VCaP (cell line): ENCODE measurements at regions not wholly inside any gene's neighbourhood (a gene's known extent, or its start where the extent isn't known, plus 50 kb on each side); places are given as distances from the start of the nearest gene placed in this dataset.
"Not testable (repeated sequence)": the region's sequence is repeated elsewhere in the genome, so short reads cannot be mapped to it uniquely, and the experiment has no call there.

ENCODE experiments used
- H3K27ac ChIP-seq: fragments of 450-650 bp; 2 replicates; pipeline ENCODE4 v1.5.1; 2017
- CTCF ChIP-seq: fragments of 450-650 bp; conservative IDR thresholded peaks from 2 replicates; pipeline ENCODE4 v1.5.1; 2017; ENCODE audit warnings: mild to moderate bottlenecking, moderate library complexity

GRCh38 chr1:25171013-25171412 lies 61.3 kb downstream of the SYF2 start:
- not testable (repeated sequence) for H3K27ac ChIP-seq

- H3K27ac ChIP-seq: no peak overlapping the region
- no peak for TF ChIP-seq CTCF
Observed at GRCh38 chr1:25170439-25170838, 61.9 kb downstream of the SYF2 start.

GRCh38 chr1:25169610-25170009 lies 62.7 kb downstream of the SYF2 start:
- TF ChIP-seq CTCF: no peak
- no peak overlapping the region for H3K27ac ChIP-seq

GRCh38 chr1:25169168-25169567 lies 63.1 kb downstream of the SYF2 start:
- no peak for TF ChIP-seq CTCF
- H3K27ac ChIP-seq: peak overlapping the region; percentile 22; the same call in 1 of the 2 replicates

- H3K27ac ChIP-seq: peak overlapping the region; percentile 22; the same call in 1 of the 2 replicates
- TF ChIP-seq CTCF: no peak
Observed at GRCh38 chr1:25168193-25169071, 63.9 kb downstream of the SYF2 start.

GRCh38 chr1:25167269-25168192 lies 64.8 kb downstream of the SYF2 start:
- no peak for TF ChIP-seq CTCF
- H3K27ac ChIP-seq: no peak overlapping the region

GRCh38 chr1:25166847-25167246 lies 65.5 kb downstream of the SYF2 start:
- TF ChIP-seq CTCF: no peak
- H3K27ac ChIP-seq: no peak overlapping the region
